ENCODE measurements at regions not wholly inside any gene's neighbourhood (a gene's known extent, or its start where the extent isn't known, plus 50 kb on each side); places are given as distances from the start of the nearest gene placed in this dataset.

DNA sequence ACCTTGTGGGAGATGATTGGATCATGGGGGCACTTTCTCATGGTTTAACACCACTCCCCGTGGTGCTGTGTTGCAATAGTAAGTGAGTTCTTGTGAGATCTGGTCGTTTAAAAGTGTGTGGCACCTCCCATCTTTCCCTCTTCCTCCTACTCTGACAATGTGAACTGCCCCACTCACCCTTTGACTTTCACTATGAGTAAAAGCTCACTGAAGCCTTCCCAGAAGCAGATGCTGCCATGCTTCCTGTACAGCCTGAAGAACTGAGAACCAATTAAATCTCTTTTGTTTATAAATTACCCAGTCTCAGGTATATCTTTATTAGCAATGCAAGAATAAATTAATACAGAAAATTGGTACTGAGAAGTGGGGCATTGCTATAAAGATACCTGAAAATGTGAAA is 509.6 kb upstream of the CT83 start:
- H3K79me2 ChIP-seq (ENCODE audit: insufficient read depth, low read depth): no peaks in the 10 kb centered on the region
- H3K27ac ChIP-seq: no peak overlapping the region
- H3K27me3 ChIP-seq (ENCODE audit: insufficient read depth, low read depth): no peaks in the 10 kb centered on the region
- H2AFZ ChIP-seq (ENCODE audit: low read depth): no peak overlapping the region
- TF ChIP-seq, protein P1, sequence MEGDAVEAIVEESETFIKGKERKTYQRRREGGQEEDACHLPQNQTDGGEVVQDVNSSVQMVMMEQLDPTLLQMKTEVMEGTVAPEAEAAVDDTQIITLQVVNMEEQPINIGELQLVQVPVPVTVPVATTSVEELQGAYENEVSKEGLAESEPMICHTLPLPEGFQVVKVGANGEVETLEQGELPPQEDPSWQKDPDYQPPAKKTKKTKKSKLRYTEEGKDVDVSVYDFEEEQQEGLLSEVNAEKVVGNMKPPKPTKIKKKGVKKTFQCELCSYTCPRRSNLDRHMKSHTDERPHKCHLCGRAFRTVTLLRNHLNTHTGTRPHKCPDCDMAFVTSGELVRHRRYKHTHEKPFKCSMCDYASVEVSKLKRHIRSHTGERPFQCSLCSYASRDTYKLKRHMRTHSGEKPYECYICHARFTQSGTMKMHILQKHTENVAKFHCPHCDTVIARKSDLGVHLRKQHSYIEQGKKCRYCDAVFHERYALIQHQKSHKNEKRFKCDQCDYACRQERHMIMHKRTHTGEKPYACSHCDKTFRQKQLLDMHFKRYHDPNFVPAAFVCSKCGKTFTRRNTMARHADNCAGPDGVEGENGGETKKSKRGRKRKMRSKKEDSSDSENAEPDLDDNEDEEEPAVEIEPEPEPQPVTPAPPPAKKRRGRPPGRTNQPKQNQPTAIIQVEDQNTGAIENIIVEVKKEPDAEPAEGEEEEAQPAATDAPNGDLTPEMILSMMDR (conservative IDR thresholded peaks at IDR 0.05; ENCODE audit: low read depth, low read length): no peak
- no peak overlapping the region for H3K4me3 ChIP-seq (IDR thresholded peaks at IDR 0.05; ENCODE audit: insufficient read depth, low read depth, low read length)
- no peak overlapping the region for H3K4me2 ChIP-seq
- no peak overlapping the region for H3K9ac ChIP-seq
- H4K20me1 ChIP-seq (ENCODE audit: insufficient read depth): no peaks in the 10 kb centered on the region
- H3K4me1 ChIP-seq (ENCODE audit: low read depth, poor library complexity, severe bottlenecking): no peaks in the 10 kb centered on the region
- no peaks in the 10 kb centered on the region for H3K36me3 ChIP-seq (ENCODE audit: insufficient read depth)

GRCh38 chrX:116961872-116962582 is 499.3 kb upstream of the CT83 start:
- no peaks in the 10 kb centered on the region for H3K79me2 ChIP-seq (ENCODE audit: insufficient read depth, low read depth)
- H3K27me3 ChIP-seq (ENCODE audit: insufficient read depth, low read depth): no peaks in the 10 kb centered on the region
- no peak overlapping the region for H3K4me2 ChIP-seq
- H4K20me1 ChIP-seq (ENCODE audit: insufficient read depth): no peaks in the 10 kb centered on the region
- no peak overlapping the region for H3K9ac ChIP-seq
- no peak overlapping the region for H2AFZ ChIP-seq (ENCODE audit: low read depth)
- H3K4me1 ChIP-seq (ENCODE audit: low read depth, poor library complexity, severe bottlenecking): no peaks in the 10 kb centered on the region
- no peak overlapping the region for H3K4me3 ChIP-seq (IDR thresholded peaks at IDR 0.05; ENCODE audit: insufficient read depth, low read depth, low read length)
- H3K27ac ChIP-seq: no peak overlapping the region
- TF ChIP-seq, protein P1 (conservative IDR thresholded peaks at IDR 0.05; ENCODE audit: low read depth, low read length): no peak
- H3K36me3 ChIP-seq (ENCODE audit: insufficient read depth): no peaks in the 10 kb centered on the region

GRCh38 chrX:116930311-116930710 is 467.5 kb upstream of the CT83 start:
- Histone ChIP-seq H3K9ac (no peak overlapping the region), H3K4me2 (no peak overlapping the region), H4K20me1 (ENCODE audit: insufficient read depth) (no peaks in the 10 kb centered on the region), H3K27me3 (ENCODE audit: insufficient read depth, low read depth) (no peaks in the 10 kb centered on the region), H3K27ac (no peak overlapping the region), H3K79me2 (ENCODE audit: insufficient read depth, low read depth) (no peaks in the 10 kb centered on the region), H3K36me3 (ENCODE audit: insufficient read depth) (no peaks in the 10 kb centered on the region), H3K4me3 (IDR thresholded peaks at IDR 0.05; ENCODE audit: insufficient read depth, low read depth, low read length) (no peak overlapping the region), H2AFZ (ENCODE audit: low read depth) (no peak overlapping the region), H3K4me1 (ENCODE audit: low read depth, poor library complexity, severe bottlenecking) (no peaks in the 10 kb centered on the region)
- TF ChIP-seq, protein P1 (conservative IDR thresholded peaks at IDR 0.05; ENCODE audit: low read depth, low read length): no peak

DNA sequence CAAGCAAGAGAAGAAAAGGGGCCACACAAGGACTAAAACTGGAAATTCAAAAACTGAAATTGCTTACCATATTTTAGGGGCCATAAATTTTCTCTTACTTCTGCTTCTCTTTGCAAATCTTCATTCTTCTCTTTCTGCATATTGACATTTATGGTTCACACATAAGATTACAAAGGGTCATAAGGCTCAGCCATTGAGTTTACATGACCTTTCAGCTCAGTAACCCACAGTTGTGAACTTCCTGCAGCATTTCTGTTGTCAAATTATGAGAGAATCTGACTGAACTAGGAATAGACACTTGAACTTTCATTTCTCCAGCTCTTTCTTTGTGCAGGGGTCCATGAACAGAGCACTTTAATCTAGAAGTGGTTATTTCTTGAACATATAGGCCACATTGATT is 434.8 kb upstream of the CT83 start:
- Histone ChIP-seq H2AFZ (ENCODE audit: low read depth) (no peak overlapping the region), H3K27me3 (ENCODE audit: insufficient read depth, low read depth) (no peaks in the 10 kb centered on the region), H3K4me2 (no peak overlapping the region), H4K20me1 (ENCODE audit: insufficient read depth) (no peaks in the 10 kb centered on the region), H3K9ac (no peak overlapping the region), H3K4me3 (IDR thresholded peaks at IDR 0.05; ENCODE audit: insufficient read depth, low read depth, low read length) (no peak overlapping the region), H3K27ac (no peak overlapping the region), H3K36me3 (ENCODE audit: insufficient read depth) (no peaks in the 10 kb centered on the region), H3K4me1 (ENCODE audit: low read depth, poor library complexity, severe bottlenecking) (no peaks in the 10 kb centered on the region), H3K79me2 (ENCODE audit: insufficient read depth, low read depth) (no peaks in the 10 kb centered on the region)
- TF ChIP-seq, protein P1 (conservative IDR thresholded peaks at IDR 0.05; ENCODE audit: low read depth, low read length): no peak
